ENCODE measurements at regions not wholly inside any gene's neighbourhood (a gene's known extent, or its start where the extent isn't known, plus 50 kb on each side); places are given as distances from the start of the nearest gene placed in this dataset.

DNA sequence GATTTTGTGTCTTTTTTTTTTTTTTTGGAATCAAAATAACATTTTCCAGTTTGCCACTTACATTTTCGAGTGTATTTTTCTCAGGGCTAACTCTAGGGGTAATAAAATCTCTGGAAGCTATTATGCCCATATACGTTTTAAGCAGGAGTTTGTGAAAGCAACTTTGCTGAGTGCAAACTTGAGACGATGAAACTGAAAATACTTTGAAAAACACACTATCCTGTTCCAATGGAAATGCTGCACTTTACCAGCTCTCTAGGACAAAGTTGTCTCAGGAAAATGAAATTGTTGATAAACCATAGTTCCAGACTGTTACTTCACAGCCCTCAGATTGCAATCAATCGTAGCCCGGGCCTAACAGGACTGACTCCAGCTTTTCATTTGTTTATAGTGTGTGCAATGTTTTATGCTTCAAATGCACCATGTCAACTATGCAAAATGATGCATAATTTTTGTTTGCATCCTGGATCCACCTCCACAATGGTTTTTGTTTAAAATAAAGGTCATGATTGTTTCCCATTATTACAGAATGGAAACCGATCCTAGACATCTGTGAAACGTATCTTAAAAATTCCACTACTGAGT lies 220.6 kb upstream of the PKN2 start:
- H3K27me3 ChIP-seq, result no peaks in the 10 kb centered on the region
- 67 to 78% methylated on average over 7 of the region's 7 CpGs for WGBS, 2 donors
- no peaks in the 10 kb centered on the region for H3K36me3 ChIP-seq
- no peak overlapping the region for H3K4me3 ChIP-seq
- peak overlapping the region in 2 of 4 donors; percentile 70 to 73 for H3K27ac ChIP-seq
- peaks cover 0 to 9% (median 0%) of the 10 kb centered on the region in 4 donors for H3K4me1 ChIP-seq
- ATAC-seq (ENCODE audit: low FRiP score in 2 of 2), result no peak
- no peak for DNase-seq
- TF ChIP-seq POLR2A (IDR thresholded peaks at IDR 0.05) (no peak), EP300 (IDR thresholded peaks at IDR 0.05) (no peak), POLR2AphosphoS5 (IDR thresholded peaks at IDR 0.05) (no peak)
- TF ChIP-seq, protein P1, sequence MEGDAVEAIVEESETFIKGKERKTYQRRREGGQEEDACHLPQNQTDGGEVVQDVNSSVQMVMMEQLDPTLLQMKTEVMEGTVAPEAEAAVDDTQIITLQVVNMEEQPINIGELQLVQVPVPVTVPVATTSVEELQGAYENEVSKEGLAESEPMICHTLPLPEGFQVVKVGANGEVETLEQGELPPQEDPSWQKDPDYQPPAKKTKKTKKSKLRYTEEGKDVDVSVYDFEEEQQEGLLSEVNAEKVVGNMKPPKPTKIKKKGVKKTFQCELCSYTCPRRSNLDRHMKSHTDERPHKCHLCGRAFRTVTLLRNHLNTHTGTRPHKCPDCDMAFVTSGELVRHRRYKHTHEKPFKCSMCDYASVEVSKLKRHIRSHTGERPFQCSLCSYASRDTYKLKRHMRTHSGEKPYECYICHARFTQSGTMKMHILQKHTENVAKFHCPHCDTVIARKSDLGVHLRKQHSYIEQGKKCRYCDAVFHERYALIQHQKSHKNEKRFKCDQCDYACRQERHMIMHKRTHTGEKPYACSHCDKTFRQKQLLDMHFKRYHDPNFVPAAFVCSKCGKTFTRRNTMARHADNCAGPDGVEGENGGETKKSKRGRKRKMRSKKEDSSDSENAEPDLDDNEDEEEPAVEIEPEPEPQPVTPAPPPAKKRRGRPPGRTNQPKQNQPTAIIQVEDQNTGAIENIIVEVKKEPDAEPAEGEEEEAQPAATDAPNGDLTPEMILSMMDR (IDR thresholded peaks at IDR 0.05), result no peak
- peaks cover 0 to 3% (median 0%) of the 10 kb centered on the region in 4 donors for H3K9me3 ChIP-seq

DNA sequence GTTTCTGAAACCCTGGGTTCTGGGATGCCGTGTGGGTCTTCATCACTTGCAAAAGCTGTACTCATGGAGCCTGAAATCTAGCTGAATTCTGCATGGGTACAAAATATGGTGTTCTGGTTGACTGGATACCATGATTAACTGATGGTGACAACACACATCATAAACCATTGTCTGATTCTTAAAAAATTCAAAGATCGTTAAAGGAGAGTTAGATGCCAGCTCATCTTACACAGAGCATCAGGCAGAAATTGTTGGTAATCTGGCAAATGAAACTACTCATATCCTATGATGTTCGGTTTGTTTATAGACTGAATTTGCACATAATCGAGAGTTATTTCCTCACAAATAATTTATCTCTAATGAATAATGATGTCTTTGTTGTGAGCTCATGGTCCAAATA lies 218.1 kb upstream of the PKN2 start:
- Histone ChIP-seq H3K4me1 (peaks cover 0 to 9% (median 0%) of the 10 kb centered on the region in 4 donors), H3K36me3 (no peaks in the 10 kb centered on the region), H3K27ac (no peak overlapping the region), H3K4me3 (no peak overlapping the region), H3K9me3 (peaks cover 0 to 3% (median 0%) of the 10 kb centered on the region in 4 donors), H3K27me3 (no peaks in the 10 kb centered on the region)
- WGBS, 2 donors, result 69 to 77% methylated on average over 4 of the region's 4 CpGs
- ATAC-seq (ENCODE audit: low FRiP score in 2 of 2), result no peak
- TF ChIP-seq POLR2AphosphoS5 (IDR thresholded peaks at IDR 0.05), result no peak
- TF ChIP-seq EP300 (IDR thresholded peaks at IDR 0.05), result no peak
- TF ChIP-seq, protein P1 (IDR thresholded peaks at IDR 0.05), result no peak
- no peak for TF ChIP-seq POLR2A (IDR thresholded peaks at IDR 0.05)
- no peak for DNase-seq

DNA sequence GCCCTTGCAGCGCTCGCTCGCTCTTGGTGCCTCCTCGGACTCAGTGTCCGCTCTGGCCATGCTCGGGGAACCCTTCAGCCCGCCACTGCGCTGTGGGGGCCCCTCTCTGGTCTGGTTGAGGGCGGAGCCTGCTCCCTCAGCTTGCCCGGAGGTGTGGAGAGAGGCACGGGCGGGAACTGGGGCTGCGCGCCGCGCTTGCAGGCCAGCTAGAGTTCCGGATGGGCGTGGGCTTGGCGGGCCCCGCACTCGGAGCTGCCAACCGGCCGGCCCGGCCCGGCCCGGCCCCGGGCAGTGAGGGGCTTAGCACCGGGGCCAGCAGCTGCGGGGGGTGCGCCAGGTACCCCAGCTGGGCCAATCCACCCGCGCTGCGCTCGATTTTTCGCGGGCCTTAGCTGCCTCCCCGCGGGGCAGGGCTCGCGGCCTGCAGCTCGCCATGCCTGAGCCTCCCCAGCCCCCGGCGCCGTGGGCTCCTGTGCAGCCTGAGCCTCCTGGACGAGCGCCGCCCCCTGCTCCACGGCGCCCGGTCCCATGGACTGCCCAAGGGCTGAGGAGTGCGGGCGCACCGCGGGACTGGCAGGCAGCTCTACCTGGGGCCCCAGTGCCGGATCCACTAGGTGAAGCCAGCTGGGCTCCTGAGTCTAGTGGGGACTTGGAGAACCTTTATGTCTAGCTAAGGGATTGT lies 217.0 kb upstream of the PKN2 start:
- DNase-seq (peak in 1 of 2 donors; percentile 71), ATAC-seq (ENCODE audit: low FRiP score in 2 of 2) (no peak)
- no peak overlapping the region for H3K4me3 ChIP-seq
- peaks cover 0 to 3% (median 0%) of the 10 kb centered on the region in 4 donors for H3K9me3 ChIP-seq
- peaks cover 0 to 9% (median 0%) of the 10 kb centered on the region in 4 donors for H3K4me1 ChIP-seq
- 96 to 97% methylated on average over 11 to 45 of the region's 55 CpGs for WGBS, 2 donors
- H3K27me3 ChIP-seq, result no peaks in the 10 kb centered on the region
- TF ChIP-seq EP300 (IDR thresholded peaks at IDR 0.05), result no peak
- no peak for TF ChIP-seq POLR2A (IDR thresholded peaks at IDR 0.05)
- TF ChIP-seq POLR2AphosphoS5 (IDR thresholded peaks at IDR 0.05), result no peak
- TF ChIP-seq, protein P1 (IDR thresholded peaks at IDR 0.05), result no peak
- no peak overlapping the region for H3K27ac ChIP-seq
- no peaks in the 10 kb centered on the region for H3K36me3 ChIP-seq

DNA sequence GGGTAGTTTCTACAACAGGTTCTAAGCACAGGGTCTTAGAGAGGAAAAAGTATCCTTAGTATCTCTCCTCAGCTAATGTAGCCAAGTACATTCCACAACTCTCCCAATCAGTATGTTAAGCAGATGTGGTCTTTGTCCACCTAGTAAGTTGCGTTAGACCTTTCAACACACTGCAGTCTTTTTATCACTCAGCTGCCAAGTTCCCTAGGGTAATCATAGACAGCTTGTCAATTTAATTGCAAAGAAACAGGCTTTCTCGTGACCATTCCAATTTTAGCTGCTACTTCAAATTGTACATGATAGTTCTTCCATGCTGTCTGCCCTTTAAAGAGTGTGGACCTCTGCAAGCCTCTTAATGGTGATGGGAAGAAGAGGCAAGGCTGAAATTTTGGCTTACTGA lies 211.8 kb upstream of the PKN2 start:
- Histone ChIP-seq H3K9me3 (no peaks in the 10 kb centered on the region), H3K4me1 (no peaks in the 10 kb centered on the region), H3K4me3 (no peak overlapping the region), H3K36me3 (no peaks in the 10 kb centered on the region), H3K27me3 (no peaks in the 10 kb centered on the region), H3K27ac (no peak overlapping the region)
- DNase-seq (no peak), ATAC-seq (ENCODE audit: low FRiP score in 2 of 2) (no peak)
- WGBS, 2 donors, result 52 to 65% methylated on average over 2 of the region's 2 CpGs
- TF ChIP-seq POLR2AphosphoS5 (IDR thresholded peaks at IDR 0.05) (no peak), POLR2A (IDR thresholded peaks at IDR 0.05) (no peak), EP300 (IDR thresholded peaks at IDR 0.05) (no peak)
- TF ChIP-seq, protein P1 (IDR thresholded peaks at IDR 0.05), result no peak
